ENCODE measurements at regions not wholly inside any gene's neighbourhood (a gene's known extent, or its start where the extent isn't known, plus 50 kb on each side); places are given as distances from the start of the nearest gene placed in this dataset.

DNA sequence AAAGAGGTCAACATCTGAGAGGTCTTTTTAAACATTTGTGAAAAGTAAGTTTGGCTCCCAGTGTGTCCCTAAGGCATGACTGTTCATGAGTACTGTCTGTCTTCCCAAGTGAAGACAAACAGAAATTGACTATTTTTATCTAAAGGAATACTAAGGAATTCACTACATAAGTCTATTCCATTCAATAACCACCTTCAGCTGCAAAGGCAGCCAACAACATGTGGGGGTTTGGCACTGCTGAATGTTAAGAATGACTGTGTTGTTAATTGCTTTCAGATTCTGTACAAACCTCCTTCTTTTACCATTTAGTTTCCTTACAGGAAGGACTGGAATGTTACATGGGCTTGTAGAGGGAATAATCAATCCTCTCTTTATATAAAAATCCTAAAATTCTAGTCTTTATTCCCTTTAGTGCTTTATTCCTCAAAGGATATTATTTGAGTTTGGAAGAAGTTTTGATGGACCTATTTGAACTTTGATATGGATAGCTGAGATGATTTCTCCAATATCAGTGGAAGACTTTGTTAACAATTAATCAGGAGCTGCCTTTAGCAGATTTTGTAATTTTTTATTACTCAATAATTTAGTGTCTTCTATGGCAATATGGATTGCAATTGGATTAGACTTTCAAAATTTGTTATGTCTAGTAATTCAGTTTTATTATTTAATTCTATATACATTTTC lies 201.7 kb upstream of the CHRM3 start:
- no peak overlapping the region for H3K4me3 ChIP-seq
- TF ChIP-seq, protein P1, sequence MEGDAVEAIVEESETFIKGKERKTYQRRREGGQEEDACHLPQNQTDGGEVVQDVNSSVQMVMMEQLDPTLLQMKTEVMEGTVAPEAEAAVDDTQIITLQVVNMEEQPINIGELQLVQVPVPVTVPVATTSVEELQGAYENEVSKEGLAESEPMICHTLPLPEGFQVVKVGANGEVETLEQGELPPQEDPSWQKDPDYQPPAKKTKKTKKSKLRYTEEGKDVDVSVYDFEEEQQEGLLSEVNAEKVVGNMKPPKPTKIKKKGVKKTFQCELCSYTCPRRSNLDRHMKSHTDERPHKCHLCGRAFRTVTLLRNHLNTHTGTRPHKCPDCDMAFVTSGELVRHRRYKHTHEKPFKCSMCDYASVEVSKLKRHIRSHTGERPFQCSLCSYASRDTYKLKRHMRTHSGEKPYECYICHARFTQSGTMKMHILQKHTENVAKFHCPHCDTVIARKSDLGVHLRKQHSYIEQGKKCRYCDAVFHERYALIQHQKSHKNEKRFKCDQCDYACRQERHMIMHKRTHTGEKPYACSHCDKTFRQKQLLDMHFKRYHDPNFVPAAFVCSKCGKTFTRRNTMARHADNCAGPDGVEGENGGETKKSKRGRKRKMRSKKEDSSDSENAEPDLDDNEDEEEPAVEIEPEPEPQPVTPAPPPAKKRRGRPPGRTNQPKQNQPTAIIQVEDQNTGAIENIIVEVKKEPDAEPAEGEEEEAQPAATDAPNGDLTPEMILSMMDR (IDR thresholded peaks at IDR 0.05): no peak
- no peak for TF ChIP-seq POLR2A (IDR thresholded peaks at IDR 0.05)
- no peaks in the 10 kb centered on the region for H3K4me1 ChIP-seq
- H3K36me3 ChIP-seq: no peaks in the 10 kb centered on the region
- DNase-seq: no peak
- no peaks in the 10 kb centered on the region for H3K27me3 ChIP-seq
- no peaks in the 10 kb centered on the region for H3K9me3 ChIP-seq
- H3K27ac ChIP-seq: no peak overlapping the region

DNA sequence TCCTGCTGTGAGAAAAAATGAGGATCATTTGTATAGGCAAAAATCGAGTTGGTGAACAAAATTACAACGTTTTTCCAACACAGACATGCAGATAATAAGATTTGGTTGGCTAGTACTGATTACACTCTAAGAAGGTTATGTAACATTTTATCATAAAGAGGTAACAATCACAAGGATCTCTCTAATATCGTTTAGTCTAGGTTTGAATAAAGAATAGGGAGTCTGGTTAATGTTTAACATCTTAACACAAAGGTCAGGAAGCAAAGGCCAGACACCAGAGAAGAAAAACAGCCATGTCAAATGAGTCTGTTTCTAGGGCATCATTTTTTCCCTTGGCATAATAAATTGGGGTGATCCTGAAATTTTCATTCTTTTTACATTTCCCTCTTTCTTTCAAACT lies 207.4 kb upstream of the CHRM3 start:
- H3K27ac ChIP-seq: no peak overlapping the region
- H3K4me1 ChIP-seq: no peaks in the 10 kb centered on the region
- no peaks in the 10 kb centered on the region for H3K9me3 ChIP-seq
- H3K27me3 ChIP-seq: no peaks in the 10 kb centered on the region
- H3K4me3 ChIP-seq: no peak overlapping the region
- no peak for DNase-seq
- no peaks in the 10 kb centered on the region for H3K36me3 ChIP-seq
- TF ChIP-seq, protein P1 (IDR thresholded peaks at IDR 0.05): no peak
- TF ChIP-seq POLR2A (IDR thresholded peaks at IDR 0.05): no peak

DNA sequence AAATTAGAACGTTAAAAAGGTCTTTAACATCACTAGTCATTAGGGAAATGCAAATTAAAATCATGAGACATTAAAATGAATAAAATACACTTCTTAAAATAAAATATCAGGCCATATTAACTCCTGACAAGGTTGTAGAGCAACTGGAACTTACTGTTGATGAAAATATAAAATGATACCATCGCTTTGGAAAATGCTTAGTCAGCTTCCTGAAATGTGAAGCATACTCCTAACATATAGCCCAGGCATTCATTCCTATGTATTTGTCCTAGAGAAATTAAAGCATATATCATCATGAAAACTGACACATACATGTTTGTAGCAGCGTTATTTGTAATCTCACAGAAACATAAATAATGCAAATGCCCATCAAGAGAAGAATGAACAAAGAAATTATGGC lies 211.5 kb upstream of the CHRM3 start:
- no peak for TF ChIP-seq POLR2A (IDR thresholded peaks at IDR 0.05)
- TF ChIP-seq, protein P1 (IDR thresholded peaks at IDR 0.05): no peak

DNA sequence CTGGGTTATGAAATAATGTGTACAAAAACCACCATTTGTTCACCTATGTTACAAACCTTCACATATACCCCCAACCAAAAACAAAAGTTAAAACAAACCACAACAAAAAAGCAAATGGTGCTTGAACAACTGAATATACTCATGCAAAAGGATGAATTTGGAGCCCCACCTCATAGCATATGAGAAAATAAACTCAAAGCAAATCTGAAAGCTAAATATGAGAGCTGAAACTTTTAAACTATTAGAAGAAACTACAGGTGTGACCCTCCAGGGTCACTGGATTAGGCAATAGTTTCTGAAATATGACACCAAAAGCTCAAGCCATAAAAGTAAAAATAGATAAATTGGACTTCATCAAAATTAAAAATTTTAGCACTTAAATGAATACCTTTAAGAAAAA lies 215.5 kb upstream of the CHRM3 start:
- Histone ChIP-seq H3K9me3 (peaks cover 0 to 3% (median 0%) of the 10 kb centered on the region in 4 donors), H3K4me3 (no peak overlapping the region), H3K27me3 (no peaks in the 10 kb centered on the region), H3K27ac (no peak overlapping the region), H3K36me3 (no peaks in the 10 kb centered on the region), H3K4me1 (no peaks in the 10 kb centered on the region)
- DNase-seq: no peak
- TF ChIP-seq, protein P1 (IDR thresholded peaks at IDR 0.05): no peak
- TF ChIP-seq POLR2A (IDR thresholded peaks at IDR 0.05): no peak

More for the DNA sequence above, 211.5 kb upstream of the CHRM3 start:
- no peaks in the 10 kb centered on the region for H3K27me3 ChIP-seq
- H3K4me1 ChIP-seq: no peaks in the 10 kb centered on the region
- no peaks in the 10 kb centered on the region for H3K36me3 ChIP-seq
- H3K27ac ChIP-seq: no peak overlapping the region
- H3K4me3 ChIP-seq: no peak overlapping the region
- no peaks in the 10 kb centered on the region for H3K9me3 ChIP-seq
- no peak for DNase-seq

DNA sequence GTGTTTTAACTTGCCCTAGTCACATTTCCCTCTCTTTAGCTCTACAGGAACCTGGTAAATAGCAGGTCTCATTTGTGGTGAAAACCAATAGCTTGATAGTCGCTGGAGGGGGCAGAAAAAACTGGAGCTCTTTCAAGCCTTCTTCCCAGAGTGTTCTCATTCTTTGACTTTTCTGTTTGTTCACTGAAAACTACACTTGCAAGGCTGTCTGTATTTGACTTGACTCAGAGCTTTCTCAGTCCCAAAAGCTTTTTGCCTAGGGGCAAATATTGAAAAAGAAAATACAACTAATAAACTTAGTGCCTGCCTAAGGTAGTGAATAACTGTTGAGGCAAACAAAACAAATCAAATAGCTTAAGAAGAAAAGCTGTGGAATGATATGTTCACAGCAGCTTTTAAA lies 217.1 kb upstream of the CHRM3 start:
- DNase-seq: no peak
- Histone ChIP-seq H3K27me3 (no peaks in the 10 kb centered on the region), H3K36me3 (no peaks in the 10 kb centered on the region), H3K4me3 (no peak overlapping the region), H3K4me1 (no peaks in the 10 kb centered on the region), H3K9me3 (peaks cover 0 to 3% (median 0%) of the 10 kb centered on the region in 4 donors), H3K27ac (no peak overlapping the region)
- TF ChIP-seq, protein P1 (IDR thresholded peaks at IDR 0.05): no peak
- no peak for TF ChIP-seq POLR2A (IDR thresholded peaks at IDR 0.05)
